Left renal cortex interstitium (tissue), 4 donors: ENCODE measurements at regions not wholly inside any gene's neighbourhood (a gene's known extent, or its start where the extent isn't known, plus 50 kb on each side); places are given as distances from the start of the nearest gene placed in this dataset.

Source experiments
- DNase-seq, 4 donors: peaks; one replicate each; pipeline ENCODE4 v3.0.0-alpha.2; 2013; ENCODE audit warnings: low read depth in 4 of 4, low spot score in 2 of 4, missing footprints in 1 of 4

GRCh38 chr11:15575409-15575808, 460.7 kb downstream of the INSC start:
- no peak for DNase-seq

- no peak for DNase-seq
Measured at GRCh38 chr11:15576769-15577168, 462.0 kb downstream of the INSC start.

GRCh38 chr11:15577519-15577918, 462.8 kb downstream of the INSC start:
- DNase-seq = no peak

GRCh38 chr11:15579287-15580001, 464.7 kb downstream of the INSC start:
- DNase-seq = no peak

GRCh38 chr11:15580056-15580774, 465.5 kb downstream of the INSC start:
- DNase-seq = no peak

GRCh38 chr11:15580775-15581095, 466.0 kb downstream of the INSC start:
- DNase-seq = no peak

GRCh38 chr11:15584158-15584557, 469.4 kb downstream of the INSC start:
- no peak for DNase-seq

GRCh38 chr11:15585602-15586331, 471.0 kb downstream of the INSC start:
- DNase-seq = no peak

- DNase-seq = no peak
Measured at GRCh38 chr11:15586741-15587473, 472.2 kb downstream of the INSC start.

- DNase-seq = no peak
Measured at GRCh38 chr11:15589070-15589626, 474.4 kb downstream of the INSC start.

- no peak for DNase-seq
Measured at GRCh38 chr11:15590132-15590531, 475.4 kb downstream of the INSC start.

- DNase-seq = no peak
Measured at GRCh38 chr11:15591112-15591537, 476.4 kb downstream of the INSC start.

- no peak for DNase-seq
Measured at GRCh38 chr11:15594607-15595006, 479.9 kb downstream of the INSC start.

- no peak for DNase-seq
Measured at GRCh38 chr11:15599376-15599775, 484.7 kb downstream of the INSC start.

GRCh38 chr11:15602047-15602446, 487.3 kb downstream of the INSC start:
- no peak for DNase-seq

GRCh38 chr11:15602785-15603567, 488.3 kb downstream of the INSC start:
- DNase-seq = no peak

GRCh38 chr11:15605094-15605493, 490.4 kb downstream of the INSC start:
- DNase-seq = no peak

- DNase-seq = no peak
Measured at GRCh38 chr11:15607361-15608036, 492.8 kb downstream of the INSC start.

GRCh38 chr11:15609445-15609844, 494.7 kb downstream of the INSC start:
- DNase-seq = no peak
